Mesenchymal stem cell (in vitro differentiated cells and primary cell): ENCODE measurements at regions not wholly inside any gene's neighbourhood (a gene's known extent, or its start where the extent isn't known, plus 50 kb on each side); places are given as distances from the start of the nearest gene placed in this dataset.

ENCODE experiments used
- DNase-seq: peaks from one replicate; pipeline ENCODE4 v3.0.0-alpha.2; 2013
- H2AFZ ChIP-seq: one replicate; pipeline ENCODE4 v1.6.1; 2013; ENCODE audit warnings: low read depth, mild to moderate bottlenecking, control low read depth, inconsistent platforms, low read length, moderate library complexity
- H2AK5ac ChIP-seq: 2 replicates; pipeline ENCODE4 v1.6.1; 2013; ENCODE audit warnings: low read length, moderate library complexity, mild to moderate bottlenecking, inconsistent platforms; ENCODE audit not compliant: severe bottlenecking
- H2BK120ac ChIP-seq: one replicate; pipeline ENCODE4 v1.6.1; 2013; ENCODE audit warnings: low read depth, mild to moderate bottlenecking, inconsistent platforms, low read length, moderate library complexity
- H2BK12ac ChIP-seq, 2 experiments: one replicate each; pipeline ENCODE4 v1.6.1; 2013; ENCODE audit warnings: inconsistent platforms in 2 of 2, low read length in 2 of 2, mild to moderate bottlenecking in 2 of 2, moderate library complexity in 2 of 2, control low read depth in 1 of 2
- H2BK15ac ChIP-seq: one replicate; pipeline ENCODE4 v1.6.1; 2013; ENCODE audit warnings: mild to moderate bottlenecking, low read depth, inconsistent platforms; ENCODE audit not compliant: poor library complexity, severe bottlenecking
- H2BK5ac ChIP-seq: 2 replicates; pipeline ENCODE4 v1.6.1; 2013; ENCODE audit warnings: low read depth, mild to moderate bottlenecking, low read length, control low read depth, inconsistent platforms; ENCODE audit not compliant: poor library complexity, severe bottlenecking
- H3K14ac ChIP-seq, 2 experiments: one replicate each; pipeline ENCODE4 v1.6.1; 2013; ENCODE audit warnings: inconsistent platforms in 2 of 2, low read length in 2 of 2, control low read depth in 1 of 2, mild to moderate bottlenecking in 1 of 2, moderate library complexity in 1 of 2
- H3K18ac ChIP-seq, 2 experiments: one replicate each; pipeline ENCODE4 v1.6.1; 2013; ENCODE audit warnings: inconsistent platforms in 2 of 2, low read length in 2 of 2, control low read depth in 1 of 2, low read depth in 1 of 2, mild to moderate bottlenecking in 1 of 2
- H3K23ac ChIP-seq, 2 experiments: one replicate each; pipeline ENCODE4 v1.6.1; 2013; ENCODE audit warnings: inconsistent platforms in 2 of 2, low read length in 2 of 2, mild to moderate bottlenecking in 2 of 2, moderate library complexity in 2 of 2, control low read depth in 1 of 2
- H3K27ac ChIP-seq: 2 replicates; pipeline ENCODE4 v1.5.1; 2013; ENCODE audit warnings: mild to moderate bottlenecking, moderate library complexity, low read length, control low read depth, inconsistent platforms; ENCODE audit not compliant: poor library complexity, severe bottlenecking
- H3K27me3 ChIP-seq, 2 experiments: 2 replicates each; pipeline versions ENCODE4 v1.6.1 to v1.7.0; 2013; ENCODE audit warnings: low read length in 2 of 2, mild to moderate bottlenecking in 2 of 2, moderate library complexity in 2 of 2, control low read depth in 1 of 2, inconsistent platforms in 1 of 2; ENCODE audit not compliant: control insufficient read depth in 1 of 2, insufficient read depth in 1 of 2
- H3K36me3 ChIP-seq, 2 experiments: 2 replicates each; pipeline versions ENCODE4 v1.6.1 to v1.7.0; 2013; ENCODE audit warnings: low read length in 2 of 2, control low read depth in 1 of 2, inconsistent platforms in 1 of 2, low read depth in 1 of 2, mild to moderate bottlenecking in 1 of 2; ENCODE audit not compliant: insufficient read depth in 2 of 2, control insufficient read depth in 1 of 2
- H3K4ac ChIP-seq, 2 experiments: one replicate each; pipeline ENCODE4 v1.6.1; 2013; ENCODE audit warnings: inconsistent platforms in 2 of 2, low read length in 2 of 2, mild to moderate bottlenecking in 2 of 2, moderate library complexity in 2 of 2, control low read depth in 1 of 2, low read depth in 1 of 2
- H3K4me1 ChIP-seq: 2 replicates; pipeline ENCODE4 v1.6.1; 2013; ENCODE audit warnings: low read depth, low read length, control low read depth; ENCODE audit not compliant: control insufficient read depth, insufficient read depth
- H3K4me2 ChIP-seq: 2 replicates; pipeline ENCODE4 v1.6.1; 2013; ENCODE audit warnings: low read length, mild to moderate bottlenecking, inconsistent platforms; ENCODE audit not compliant: poor library complexity, severe bottlenecking
- H3K4me3 ChIP-seq, 2 experiments: 2 replicates each; pipeline versions ENCODE4 v1.5.1 to v1.7.0; 2013; ENCODE audit warnings: low read length in 2 of 2, mild to moderate bottlenecking in 2 of 2, control low read depth in 1 of 2, low read depth in 1 of 2; ENCODE audit not compliant: insufficient read depth in 1 of 2
- H3K79me1 ChIP-seq: replicated peaks from 2 replicates; pipeline ENCODE4 v1.6.1; 2013; ENCODE audit warnings: mild to moderate bottlenecking, control low read depth, low read length, inconsistent platforms; ENCODE audit not compliant: poor library complexity, severe bottlenecking
- H3K9ac ChIP-seq: 2 replicates; pipeline ENCODE4 v1.7.0; 2013; ENCODE audit warnings: mild to moderate bottlenecking, low read length, moderate library complexity
- H3K9me3 ChIP-seq: 2 replicates; pipeline ENCODE4 v1.7.0; 2013; ENCODE audit warnings: mild to moderate bottlenecking, low read length; ENCODE audit not compliant: control insufficient read depth
- H4K8ac ChIP-seq: one replicate; pipeline ENCODE4 v1.6.1; 2013; ENCODE audit warnings: inconsistent platforms, mild to moderate bottlenecking, low read length, moderate library complexity
- H4K91ac ChIP-seq: one replicate; pipeline ENCODE4 v1.6.1; 2013; ENCODE audit warnings: mild to moderate bottlenecking, low read length, inconsistent platforms
- WGBS: methylation state at CpG from one replicate; pipeline ENCODE4 v1.1.7; 2013; ENCODE audit warnings: mixed read lengths; 5-methylcytosine and 5-hydroxymethylcytosine counted together

DNA sequence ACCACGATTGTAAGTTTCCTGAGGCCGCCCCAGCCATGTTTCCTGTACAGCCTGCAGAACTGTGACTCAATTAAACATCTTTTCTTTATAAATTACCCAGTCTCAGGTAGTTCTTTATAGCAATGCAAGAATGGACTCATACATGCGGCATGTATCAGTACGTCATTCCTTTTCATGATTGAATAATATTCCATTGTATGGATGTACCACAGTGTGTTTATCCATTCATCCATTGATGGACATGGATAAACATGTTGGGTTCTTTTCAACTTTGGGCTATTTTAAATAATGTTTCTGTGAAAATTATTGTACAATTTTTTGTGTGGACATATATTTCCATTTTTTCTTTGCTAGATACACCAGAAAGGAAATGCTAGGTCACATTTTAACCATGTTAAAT is 99.2 kb upstream of the IGSF1 start:
- peaks cover 19% of the 10 kb centered on the region for H3K9me3 ChIP-seq
- H3K14ac ChIP-seq = no peak overlapping the region
- H3K18ac ChIP-seq = no peak overlapping the region
- no peaks in the 10 kb centered on the region for H3K27me3 ChIP-seq
- no peak overlapping the region for H3K4ac ChIP-seq
- DNase-seq = no peak
- no peak overlapping the region for H4K8ac ChIP-seq
- WGBS = 81% methylated on average over 2 of the region's 4 CpGs
- no peak overlapping the region for H2BK15ac ChIP-seq
- no peak overlapping the region for H2AK5ac ChIP-seq
- no peak overlapping the region for H2AFZ ChIP-seq
- no peak overlapping the region for H2BK12ac ChIP-seq
- H2BK5ac ChIP-seq = no peak overlapping the region
- H3K4me1 ChIP-seq = no peaks in the 10 kb centered on the region
- no peak overlapping the region for H3K9ac ChIP-seq
- H3K23ac ChIP-seq = no peak overlapping the region
- H3K36me3 ChIP-seq = peaks cover 0 to 10% of the 10 kb centered on the region in 2 experiments
- peaks cover 6% of the 10 kb centered on the region for H3K79me1 ChIP-seq
- no peak overlapping the region for H2BK120ac ChIP-seq
- no peak overlapping the region for H3K4me2 ChIP-seq
- no peak overlapping the region for H4K91ac ChIP-seq
- H3K27ac ChIP-seq = no peak overlapping the region
- no peak overlapping the region for H3K4me3 ChIP-seq

DNA sequence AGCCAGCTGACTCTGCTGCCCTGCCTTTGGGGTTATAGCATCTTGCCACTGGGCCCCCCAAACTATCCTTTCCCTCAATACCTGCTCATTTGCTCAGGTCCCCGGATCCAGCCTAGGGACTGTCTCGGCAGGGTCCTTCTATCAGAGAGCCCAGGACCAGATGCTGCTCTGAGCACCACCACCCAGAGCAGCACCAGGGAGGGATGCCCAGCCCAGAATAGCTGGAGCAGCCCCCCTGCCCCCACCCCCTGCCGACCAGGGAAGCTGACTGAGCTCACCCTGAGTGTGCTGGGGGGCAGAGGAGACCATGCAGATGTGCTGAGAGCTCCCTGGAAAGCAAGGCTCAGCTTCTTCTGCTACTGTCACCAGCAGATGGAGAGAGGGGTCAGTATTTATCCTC is 103.6 kb upstream of the IGSF1 start:
- no peak overlapping the region for H4K8ac ChIP-seq
- no peak overlapping the region for H3K18ac ChIP-seq
- H3K27ac ChIP-seq = no peak overlapping the region
- no peak overlapping the region for H3K4ac ChIP-seq
- H3K23ac ChIP-seq = no peak overlapping the region
- no peak overlapping the region for H3K4me3 ChIP-seq
- H2AFZ ChIP-seq = no peak overlapping the region
- WGBS = 93% methylated on average over 2 of the region's 3 CpGs
- H3K79me1 ChIP-seq = peaks cover 7% of the 10 kb centered on the region
- H3K4me2 ChIP-seq = no peak overlapping the region
- no peak overlapping the region for H2BK12ac ChIP-seq
- H3K27me3 ChIP-seq = no peaks in the 10 kb centered on the region
- DNase-seq = no peak
- no peak overlapping the region for H3K9ac ChIP-seq
- peaks cover 9% of the 10 kb centered on the region for H3K9me3 ChIP-seq
- no peak overlapping the region for H2AK5ac ChIP-seq
- peaks cover 2% of the 10 kb centered on the region for H3K4me1 ChIP-seq
- H4K91ac ChIP-seq = no peak overlapping the region
- H2BK5ac ChIP-seq = no peak overlapping the region
- no peak overlapping the region for H3K14ac ChIP-seq
- peaks cover 0 to 10% of the 10 kb centered on the region in 2 experiments for H3K36me3 ChIP-seq
- H2BK15ac ChIP-seq = no peak overlapping the region
- H2BK120ac ChIP-seq = no peak overlapping the region

DNA sequence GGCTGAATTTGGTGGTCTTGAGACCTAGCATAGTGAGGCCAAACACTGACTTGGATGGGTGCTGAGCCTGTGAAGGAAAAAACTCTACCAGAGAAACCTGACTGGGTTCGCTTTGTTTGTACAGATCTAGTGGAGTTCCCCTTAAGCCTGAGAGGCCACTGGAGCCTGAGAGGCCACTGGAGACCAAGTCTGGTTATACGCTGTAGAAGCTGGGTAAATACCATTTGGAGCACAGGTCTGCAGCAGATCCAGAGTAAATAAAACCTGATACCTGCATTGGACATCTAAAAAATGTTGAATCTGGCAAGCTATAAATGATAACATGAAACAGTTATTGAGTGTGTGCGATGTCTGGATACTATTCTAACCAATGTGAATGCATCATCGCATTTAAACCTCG is 104.3 kb upstream of the IGSF1 start:
- H3K4me3 ChIP-seq = no peak overlapping the region
- no peak overlapping the region for H3K27ac ChIP-seq
- no peaks in the 10 kb centered on the region for H3K27me3 ChIP-seq
- H2BK120ac ChIP-seq = no peak overlapping the region
- no peak overlapping the region for H2BK5ac ChIP-seq
- peaks cover 2% of the 10 kb centered on the region for H3K4me1 ChIP-seq
- no peak overlapping the region for H3K9ac ChIP-seq
- no peak overlapping the region for H4K8ac ChIP-seq
- no peak overlapping the region for H3K18ac ChIP-seq
- H2AFZ ChIP-seq = no peak overlapping the region
- no peak for DNase-seq
- no peak overlapping the region for H3K4ac ChIP-seq
- WGBS = 100% methylated on average over 2 of the region's 5 CpGs
- H2BK12ac ChIP-seq = no peak overlapping the region
- no peak overlapping the region for H2BK15ac ChIP-seq
- H2AK5ac ChIP-seq = no peak overlapping the region
- H3K23ac ChIP-seq = no peak overlapping the region
- no peak overlapping the region for H4K91ac ChIP-seq
- peaks cover 2% of the 10 kb centered on the region for H3K9me3 ChIP-seq
- peaks cover 0 to 11% of the 10 kb centered on the region in 2 experiments for H3K36me3 ChIP-seq
- peaks cover 7% of the 10 kb centered on the region for H3K79me1 ChIP-seq
- H3K14ac ChIP-seq = no peak overlapping the region
- H3K4me2 ChIP-seq = no peak overlapping the region

DNA sequence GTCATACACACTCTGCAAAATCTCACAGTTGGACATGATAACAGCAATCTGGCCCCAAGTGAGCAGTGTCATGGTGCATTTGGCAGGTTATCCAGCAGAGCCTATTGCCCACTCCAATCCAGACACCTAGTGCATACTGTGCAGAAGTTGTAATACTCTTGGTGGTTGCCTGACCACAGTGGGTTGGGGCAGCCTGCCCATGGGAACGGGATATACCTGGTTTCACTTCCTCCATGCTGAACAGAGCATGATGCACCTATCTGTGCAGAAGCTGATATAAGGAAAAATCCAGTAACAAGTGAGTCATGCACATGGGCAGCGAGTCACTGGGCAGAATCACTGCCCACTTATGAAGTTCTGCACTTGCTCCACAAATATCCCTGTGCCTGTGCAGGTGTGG is 105.3 kb upstream of the IGSF1 start:
- Histone ChIP-seq H2BK15ac (no peak overlapping the region), H2BK120ac (no peak overlapping the region), H3K18ac (no peak overlapping the region), H3K4me2 (no peak overlapping the region), H3K4ac (no peak overlapping the region), H2AFZ (no peak overlapping the region), H4K8ac (no peak overlapping the region), H4K91ac (no peak overlapping the region), H3K27ac (no peak overlapping the region), H3K9ac (no peak overlapping the region), H3K9me3 (no peaks in the 10 kb centered on the region), H3K14ac (no peak overlapping the region), H3K36me3 (peaks cover 0 to 9% of the 10 kb centered on the region in 2 experiments), H2BK5ac (no peak overlapping the region), H3K27me3 (no peaks in the 10 kb centered on the region), H3K4me1 (peaks cover 2% of the 10 kb centered on the region), H3K4me3 (no peak overlapping the region), H3K79me1 (peaks cover 7% of the 10 kb centered on the region), H2AK5ac (no peak overlapping the region), H3K23ac (no peak overlapping the region), H2BK12ac (no peak overlapping the region)
- 58% methylated on average over 2 of the region's 2 CpGs for WGBS
- no peak for DNase-seq
